ENCODE measurements at regions not wholly inside any gene's neighbourhood (a gene's known extent, or its start where the extent isn't known, plus 50 kb on each side); places are given as distances from the start of the nearest gene placed in this dataset.

GRCh38 chr6:21518317-21518716 lies 75.2 kb upstream of the SOX4 start:
- TF ChIP-seq CTCF (IDR thresholded peaks at IDR 0.05) = no peak
- TF ChIP-seq POLR2A (IDR thresholded peaks at IDR 0.05) = no peak
